Activated gamma-delta T cell (primary cell): ENCODE measurements at regions not wholly inside any gene's neighbourhood (a gene's known extent, or its start where the extent isn't known, plus 50 kb on each side); places are given as distances from the start of the nearest gene placed in this dataset.

ENCODE experiments used
- DNase-seq: peaks from one replicate; lab custom pipeline; 2025; lab: John Stamatoyannopoulos, UW

GRCh38 chr12:127663716-127664115 is 603.3 kb upstream of the TMEM132C start:
- no peak for DNase-seq

- DNase-seq: no peak
These were observed 602.1 kb upstream of the TMEM132C start for GRCh38 chr12:127664901-127665300.

GRCh38 chr12:127667131-127667685 is 599.8 kb upstream of the TMEM132C start:
- no peak for DNase-seq

GRCh38 chr12:127670294-127670693 is 596.7 kb upstream of the TMEM132C start:
- no peak for DNase-seq

DNA sequence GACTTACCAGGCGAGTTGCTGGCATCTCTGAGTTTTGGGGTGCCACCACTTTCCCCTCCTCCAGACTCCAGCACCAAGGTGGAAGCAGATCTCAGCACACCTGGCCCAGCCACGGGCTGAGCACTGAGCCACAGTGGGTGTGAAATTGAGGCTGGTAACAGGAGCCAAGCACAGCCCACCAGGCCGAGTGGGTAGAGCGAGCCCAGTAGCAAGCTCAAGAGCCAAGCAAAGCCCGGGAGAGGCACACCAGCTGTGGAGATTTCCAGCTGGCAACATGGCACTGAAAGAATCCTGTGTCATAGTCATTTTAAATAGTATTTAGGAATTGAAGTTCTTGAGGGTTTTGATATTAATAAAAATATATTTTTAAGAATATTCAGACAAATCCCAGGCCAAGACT is 596.2 kb upstream of the TMEM132C start:
- DNase-seq: no peak

DNA sequence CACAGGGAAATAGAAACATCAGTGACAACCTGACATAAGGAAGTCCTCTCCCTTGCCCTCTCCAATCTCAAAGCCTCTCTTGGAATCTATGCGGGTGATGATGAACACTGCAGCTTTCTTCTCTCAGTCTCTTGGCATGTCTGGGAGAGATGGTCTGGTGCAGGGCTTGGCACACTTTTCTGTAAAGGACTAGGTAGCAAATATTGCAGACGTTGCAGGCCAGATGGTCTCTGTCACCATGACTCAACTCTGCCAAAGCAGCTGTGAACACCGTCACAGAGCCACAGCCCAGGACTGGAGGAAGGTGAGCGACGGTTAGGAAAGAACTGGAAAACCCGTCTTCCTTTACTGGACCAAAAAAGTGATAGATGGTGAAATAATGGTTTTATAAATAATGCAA is 591.0 kb upstream of the TMEM132C start:
- no peak for DNase-seq

DNA sequence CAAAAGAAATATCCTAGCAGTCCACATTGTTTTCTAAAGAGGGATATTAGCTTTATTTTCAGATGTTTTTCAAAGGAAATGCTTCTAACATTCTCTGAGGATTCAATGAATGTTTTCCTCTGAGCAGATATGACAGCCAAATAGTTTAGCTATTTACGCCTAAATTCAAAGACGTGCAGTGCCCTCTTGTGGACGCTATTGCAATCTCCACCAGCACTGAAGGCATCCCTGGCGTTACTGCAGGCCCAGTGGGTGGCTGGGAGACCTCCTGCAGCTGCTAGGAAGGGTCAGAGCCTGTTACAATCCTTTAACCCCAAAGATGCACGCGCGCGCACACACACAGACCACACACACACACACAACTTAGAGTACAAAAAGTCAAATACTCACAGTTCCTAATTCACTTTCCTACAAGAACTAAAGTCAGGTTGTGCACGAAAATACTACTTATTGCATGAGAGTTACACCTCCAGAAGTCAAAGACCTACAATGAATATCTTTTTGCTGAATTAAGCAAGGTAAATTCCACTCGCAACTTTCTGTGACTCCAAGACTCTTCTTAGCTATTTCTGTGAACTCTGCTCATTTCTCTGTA is 589.3 kb upstream of the TMEM132C start:
- DNase-seq: no peak

DNA sequence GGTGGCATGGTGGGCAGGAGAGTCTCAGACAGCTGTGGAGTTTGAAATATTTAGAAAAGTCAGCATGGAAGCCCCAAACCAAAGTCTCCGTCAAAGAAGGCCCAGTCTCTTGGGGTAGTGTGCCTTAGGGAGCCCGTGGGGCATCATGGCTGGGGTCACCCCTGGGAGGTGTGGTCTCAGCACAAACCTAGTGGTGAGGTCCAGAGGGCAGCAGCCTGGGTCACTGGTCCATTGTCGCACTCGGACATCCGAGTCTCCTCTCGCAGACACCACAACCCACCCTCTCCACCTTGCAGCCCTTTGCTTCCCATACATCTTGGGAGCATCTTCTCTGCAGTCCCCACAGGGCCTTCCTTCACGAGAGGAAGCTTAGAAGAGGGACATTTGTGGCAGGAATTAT is 588.0 kb upstream of the TMEM132C start:
- DNase-seq: no peak

GRCh38 chr12:127680516-127680915 is 586.5 kb upstream of the TMEM132C start:
- DNase-seq: no peak

DNA sequence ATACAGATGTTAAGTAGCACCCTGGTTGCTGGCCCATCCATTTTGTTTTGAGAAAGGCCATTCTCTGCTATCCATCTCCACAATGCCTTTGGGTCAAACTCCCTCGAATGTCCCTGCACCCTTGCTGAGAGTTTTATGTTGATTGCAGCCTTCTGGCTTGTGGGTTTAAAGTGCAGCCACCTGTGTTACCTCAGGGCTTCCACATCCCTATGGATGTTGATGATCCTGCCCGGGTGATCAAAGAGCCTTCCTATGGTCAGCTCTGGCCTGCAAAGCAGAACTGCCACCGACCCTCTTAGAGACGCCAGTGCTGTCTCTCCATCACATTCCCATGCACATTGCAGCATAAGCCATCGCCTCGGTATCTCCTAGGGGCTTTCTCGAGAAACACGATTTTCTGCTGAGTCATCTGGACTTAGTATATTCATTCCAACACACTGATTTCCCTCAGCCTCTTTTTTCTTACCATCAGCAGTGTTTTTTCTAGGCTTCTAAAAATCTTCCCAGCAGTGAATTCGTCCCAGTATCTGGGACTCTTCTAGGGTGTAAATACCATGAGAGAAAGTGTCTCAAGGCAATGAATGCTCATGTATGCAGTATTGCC is 585.7 kb upstream of the TMEM132C start:
- no peak for DNase-seq

DNA sequence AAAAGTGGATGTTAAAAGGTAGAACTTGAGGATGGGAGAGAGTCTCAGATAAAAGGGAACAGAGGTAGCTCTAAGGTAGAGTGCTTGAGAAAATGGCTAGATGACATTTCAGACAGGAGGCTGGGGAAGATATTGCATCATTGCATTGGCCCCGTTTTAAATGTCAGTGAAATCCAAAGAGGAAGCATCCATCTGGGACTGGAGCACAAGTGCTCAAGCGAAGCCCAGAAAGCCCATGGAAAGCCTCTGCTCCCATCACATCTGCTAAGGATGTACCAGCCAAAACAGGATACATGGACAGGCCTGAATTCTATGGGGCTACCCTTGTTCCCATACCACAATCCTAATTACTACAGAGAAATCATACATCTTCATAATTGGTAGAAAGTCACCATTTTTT is 581.5 kb upstream of the TMEM132C start:
- DNase-seq: no peak

- no peak for DNase-seq
These were observed 581.0 kb upstream of the TMEM132C start for GRCh38 chr12:127685931-127686330.

DNA sequence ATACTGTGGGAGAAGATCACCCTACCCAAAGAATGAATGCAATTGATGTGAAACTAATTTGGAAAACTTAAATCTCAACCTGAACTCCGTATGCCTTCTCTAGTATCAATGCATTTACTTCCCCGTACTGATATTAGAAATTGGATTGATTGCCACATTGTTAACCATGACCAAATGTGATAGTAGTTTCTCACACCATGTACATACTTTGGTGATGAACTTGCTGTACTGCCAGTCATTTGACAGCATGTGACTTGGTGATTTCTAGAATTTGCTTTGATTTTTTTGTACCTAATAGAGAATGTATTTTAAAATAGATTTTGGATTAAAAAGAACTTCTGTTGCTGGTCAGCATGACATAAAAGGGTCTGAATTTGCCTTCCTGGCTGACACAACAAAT is 579.8 kb upstream of the TMEM132C start:
- DNase-seq: no peak

- no peak for DNase-seq
These were observed 578.0 kb upstream of the TMEM132C start for GRCh38 chr12:127688906-127689428.

- DNase-seq: no peak
These were observed 576.8 kb upstream of the TMEM132C start for GRCh38 chr12:127690161-127690560.

GRCh38 chr12:127696963-127697362 is 570.0 kb upstream of the TMEM132C start:
- no peak for DNase-seq

- DNase-seq: no peak
These were observed 563.9 kb upstream of the TMEM132C start for GRCh38 chr12:127703026-127703425.

- no peak for DNase-seq
These were observed 555.9 kb upstream of the TMEM132C start for GRCh38 chr12:127711108-127711507.

DNA sequence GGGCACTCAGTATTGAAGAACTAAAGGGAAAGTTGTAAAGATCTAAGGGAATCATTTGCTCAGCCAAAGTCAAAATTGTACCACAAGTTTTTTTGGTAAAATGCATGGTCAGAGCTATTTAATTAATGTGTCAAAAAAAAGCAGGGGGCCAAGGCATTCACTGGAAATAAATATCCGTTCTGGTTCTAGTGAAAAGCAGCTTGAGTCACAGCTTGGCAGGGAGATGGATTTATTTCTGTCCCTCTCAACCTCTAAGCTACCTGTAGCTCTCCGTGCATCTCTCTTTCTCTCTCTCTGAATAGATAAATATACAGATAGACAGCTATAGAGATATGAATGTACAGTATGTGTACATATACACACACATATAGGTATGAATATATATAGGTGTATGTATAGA is 554.4 kb upstream of the TMEM132C start:
- no peak for DNase-seq

DNA sequence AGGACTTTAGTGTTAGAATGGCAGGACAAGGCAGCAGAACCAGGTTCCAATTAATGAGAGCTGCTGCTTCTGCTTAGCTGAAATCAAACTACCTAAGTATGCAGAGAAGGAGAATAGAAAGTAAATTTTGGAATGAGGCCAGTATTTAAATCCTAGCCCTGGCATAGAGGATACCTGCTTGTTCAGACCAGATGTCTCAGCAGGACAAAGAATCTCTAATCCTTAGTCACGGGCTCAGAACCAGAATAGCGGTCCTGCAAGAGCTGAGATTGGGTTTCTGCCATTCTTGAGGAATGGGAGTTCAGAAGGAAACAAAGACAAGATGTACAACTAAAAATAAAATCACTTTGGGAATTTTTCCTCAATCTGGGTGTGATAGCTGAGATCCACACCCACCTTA is 550.8 kb upstream of the TMEM132C start:
- DNase-seq: no peak

- DNase-seq: no peak
These were observed 549.7 kb upstream of the TMEM132C start for GRCh38 chr12:127717278-127717677.

DNA sequence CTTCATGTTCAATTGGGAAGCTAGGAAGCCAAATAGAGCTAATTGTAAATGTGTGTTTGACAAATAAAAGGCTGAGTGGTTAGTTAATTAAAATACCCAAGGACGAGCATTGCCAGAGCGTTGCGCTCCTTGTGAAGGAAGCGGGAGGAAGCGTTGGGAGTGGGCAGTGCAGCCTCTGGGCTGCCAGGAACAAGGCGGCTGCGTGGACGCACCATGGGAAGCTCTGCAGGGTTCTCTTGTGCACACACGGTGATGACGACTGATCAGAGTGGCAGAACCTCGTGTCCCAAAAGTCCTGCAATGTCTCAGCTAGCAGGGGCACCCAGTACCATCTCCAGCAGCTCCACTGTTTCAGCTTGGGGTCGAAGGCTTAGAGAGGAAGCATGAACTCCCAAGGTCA is 546.6 kb upstream of the TMEM132C start:
- DNase-seq: no peak

GRCh38 chr12:127722611-127723010 is 544.4 kb upstream of the TMEM132C start:
- no peak for DNase-seq

DNA sequence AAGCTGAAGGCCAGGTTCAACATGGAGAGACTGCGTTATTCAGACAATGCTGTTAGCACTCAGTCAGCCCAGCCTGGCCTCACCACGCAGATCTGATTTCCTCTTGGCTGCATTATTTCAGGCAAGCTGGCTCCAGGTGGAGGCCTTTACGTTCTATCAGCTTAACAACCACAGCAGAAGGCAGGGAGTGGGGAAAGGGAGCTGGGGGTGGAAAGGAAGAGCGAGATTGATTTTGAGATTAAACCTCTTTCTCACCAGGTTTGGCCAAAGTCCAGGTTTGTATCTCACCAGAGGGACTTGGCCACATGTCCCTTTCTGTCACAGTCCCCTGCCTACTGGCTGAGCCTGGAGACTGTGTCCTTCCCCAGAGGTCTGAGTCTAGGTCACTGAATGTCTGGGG is 543.7 kb upstream of the TMEM132C start:
- DNase-seq: no peak
